ENCODE measurements at regions not wholly inside any gene's neighbourhood (a gene's known extent, or its start where the extent isn't known, plus 50 kb on each side); places are given as distances from the start of the nearest gene placed in this dataset.

DNA sequence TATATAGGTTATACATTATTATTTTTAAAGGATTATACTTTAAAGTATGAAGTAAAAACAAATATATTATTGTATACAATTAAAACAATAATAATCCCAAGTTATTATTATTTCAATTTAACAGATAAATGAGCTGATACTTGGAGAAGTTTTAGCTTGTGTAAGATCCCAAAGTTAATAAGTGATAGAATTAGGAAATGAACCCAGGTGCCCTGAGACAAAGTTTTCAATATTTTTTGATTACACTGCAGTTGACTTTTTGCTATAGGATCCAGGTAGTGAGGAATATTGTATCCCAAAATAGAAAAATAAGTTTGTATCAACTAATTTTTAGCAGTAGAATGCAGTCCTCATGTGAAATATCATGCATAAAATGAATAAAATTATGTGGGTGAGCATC, 543.2 kb upstream of the ZNF608 start:
- intact Hi-C loops (cut with DNase I) = no loop called here
- ATAC-seq (no peak), DNase-seq (ENCODE audit: missing footprints) (no peak)

DNA sequence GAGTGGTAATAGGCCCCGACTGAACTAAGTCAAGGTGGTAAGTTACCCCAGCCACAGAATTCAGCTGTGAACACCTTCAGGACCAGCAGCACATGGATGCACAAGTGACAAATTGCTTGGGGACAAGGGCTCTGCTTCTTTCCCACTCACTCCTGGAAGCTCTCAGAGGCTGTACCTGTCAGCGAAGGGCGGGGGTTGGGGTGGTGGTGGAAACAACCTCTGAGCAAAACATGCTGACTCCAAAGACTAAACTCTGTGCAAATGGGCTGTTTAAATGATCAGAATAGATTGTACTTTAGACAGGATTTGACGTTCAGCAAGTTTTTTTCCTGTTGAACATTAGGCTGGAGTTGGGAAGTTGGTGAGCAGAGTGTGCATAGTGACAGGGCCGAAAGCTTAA, 544.5 kb upstream of the ZNF608 start:
- intact Hi-C loops (cut with DNase I) = no loop called here
- no peak for ATAC-seq
- no peak for DNase-seq (ENCODE audit: missing footprints)

DNA sequence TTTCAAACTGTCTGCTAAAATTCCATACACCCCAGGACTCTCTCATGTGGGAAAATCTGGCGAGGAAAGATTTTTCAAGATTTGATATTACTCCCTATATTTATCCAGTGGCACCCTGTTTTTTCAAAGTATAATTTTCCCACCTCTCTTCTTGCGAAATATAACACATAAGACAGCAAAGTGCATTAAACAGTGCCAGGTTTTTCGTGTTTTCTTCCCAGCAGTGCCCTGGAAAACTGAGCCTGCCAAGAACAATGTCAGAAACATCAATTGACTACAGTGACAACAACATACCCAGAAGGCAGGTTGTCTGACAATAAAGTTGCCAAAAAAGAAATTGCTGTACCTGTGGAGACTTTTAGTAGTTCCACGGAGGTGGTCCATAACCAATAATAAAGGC, 545.0 kb upstream of the ZNF608 start:
- no peak for DNase-seq (ENCODE audit: missing footprints)
- ATAC-seq = no peak
- intact Hi-C loops (cut with DNase I) = no loop called here

DNA sequence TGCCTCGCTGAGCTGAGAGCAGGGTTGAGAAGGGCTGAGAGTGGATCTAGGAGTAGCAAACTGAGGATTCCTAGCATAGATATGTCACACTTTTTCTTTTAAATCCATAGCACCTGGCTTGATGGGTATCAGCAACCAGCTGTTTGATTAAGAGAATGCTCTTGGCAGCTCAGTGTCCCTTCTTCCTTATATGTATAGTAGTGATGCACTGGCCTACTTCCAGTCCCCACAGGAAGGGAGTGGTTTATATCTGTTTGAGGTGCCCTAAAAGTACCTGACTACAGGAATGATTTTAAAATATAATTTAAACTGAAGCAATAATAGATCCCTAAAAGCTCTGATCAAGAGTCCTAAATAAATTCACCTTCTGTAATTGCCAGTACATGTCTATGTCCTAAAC, 546.8 kb upstream of the ZNF608 start:
- intact Hi-C loops (cut with DNase I) = no loop called here
- DNase-seq (ENCODE audit: missing footprints) = no peak

DNA sequence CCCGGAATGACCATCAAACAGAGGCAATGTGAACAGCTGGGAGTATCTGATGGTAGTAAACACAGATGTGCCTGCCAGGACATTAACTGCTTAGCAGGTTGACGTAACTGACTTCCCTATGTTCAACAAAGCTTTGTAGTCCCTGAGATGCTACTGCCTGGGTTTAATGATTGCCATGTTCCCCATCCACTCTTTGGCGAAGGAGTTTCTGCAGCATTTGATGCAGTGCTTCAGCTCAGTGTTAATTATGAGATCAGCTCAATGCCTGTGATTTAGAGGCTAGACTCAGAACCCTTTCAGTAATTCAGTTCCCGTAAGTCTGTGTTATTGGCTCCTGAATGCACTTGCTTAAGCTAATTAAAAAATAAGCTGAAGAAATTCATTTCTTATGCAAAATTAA, 547.3 kb upstream of the ZNF608 start:
- DNase-seq (ENCODE audit: missing footprints) = no peak
- intact Hi-C loops (cut with DNase I) = no loop called here
- no peak for ATAC-seq

More for the DNA sequence above, 546.8 kb upstream of the ZNF608 start:
- ATAC-seq = no peak

DNA sequence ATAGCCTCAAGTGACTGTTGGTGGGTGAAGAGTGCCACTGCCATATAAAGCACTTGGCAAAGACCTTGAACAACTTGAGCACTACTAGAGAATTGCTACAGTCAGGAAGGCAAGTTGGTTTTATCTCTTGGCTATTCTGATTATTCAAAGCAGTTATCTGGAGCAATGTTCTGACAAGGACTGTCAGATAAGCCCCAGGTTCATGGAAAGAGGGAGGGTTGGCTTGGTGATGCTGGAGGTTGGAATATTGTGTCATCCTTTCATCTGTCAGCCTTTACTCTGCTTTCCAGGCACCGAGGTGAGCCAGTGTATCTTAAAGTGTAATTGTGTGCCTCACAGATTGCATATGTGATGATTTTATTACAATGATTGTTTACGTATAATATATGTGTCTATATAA, 548.4 kb upstream of the ZNF608 start:
- DNase-seq (ENCODE audit: missing footprints) (no peak), ATAC-seq (peak; percentile 16)
- intact Hi-C loops (cut with DNase I) = no loop called here

DNA sequence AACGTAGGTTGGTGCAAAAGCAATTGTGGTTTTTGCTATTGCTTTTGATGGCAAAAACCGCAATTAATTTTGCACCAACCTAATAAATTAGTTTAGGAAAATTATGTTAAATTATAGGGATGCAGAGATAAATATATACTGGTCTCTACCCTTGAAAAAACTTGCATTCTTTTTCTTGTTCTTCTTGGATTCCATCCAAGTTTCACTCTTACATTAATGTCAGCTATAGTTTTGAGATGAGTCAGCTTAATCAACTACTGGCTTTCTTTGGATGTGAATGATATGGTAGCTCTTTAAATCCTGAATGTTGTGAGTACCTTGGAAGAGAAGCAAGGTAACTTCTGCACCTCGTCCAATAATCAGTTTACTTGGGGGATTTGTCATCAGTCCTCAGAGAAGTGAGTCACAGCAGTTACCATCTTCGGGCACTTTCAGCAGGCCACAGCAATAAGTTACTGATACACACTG, 549.0 kb upstream of the ZNF608 start:
- intact Hi-C loops (cut with DNase I) = no loop called here
- no peak for DNase-seq (ENCODE audit: missing footprints)
- ATAC-seq = no peak

DNA sequence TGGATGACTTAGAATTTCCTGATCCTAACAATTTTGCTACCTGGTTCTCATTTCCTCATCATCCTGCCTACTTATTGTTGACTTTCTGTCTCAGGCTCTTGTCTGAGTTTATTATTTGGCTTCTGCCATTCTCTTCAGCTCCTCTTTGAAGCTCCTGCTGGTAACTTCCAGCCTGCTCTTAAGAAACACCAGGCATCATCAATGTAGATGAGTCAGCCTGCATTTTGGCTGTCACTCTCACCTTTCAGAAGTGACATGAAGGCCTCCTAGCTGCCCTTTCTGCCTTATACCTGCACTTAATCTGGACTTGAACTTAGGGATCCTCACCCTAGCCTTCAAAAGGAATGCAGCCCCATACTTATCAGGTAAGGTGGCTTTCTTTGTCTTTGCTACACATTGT, 551.8 kb upstream of the ZNF608 start:
- DNase-seq (ENCODE audit: missing footprints) (no peak), ATAC-seq (no peak)
- intact Hi-C loops (cut with DNase I) = no loop called here

DNA sequence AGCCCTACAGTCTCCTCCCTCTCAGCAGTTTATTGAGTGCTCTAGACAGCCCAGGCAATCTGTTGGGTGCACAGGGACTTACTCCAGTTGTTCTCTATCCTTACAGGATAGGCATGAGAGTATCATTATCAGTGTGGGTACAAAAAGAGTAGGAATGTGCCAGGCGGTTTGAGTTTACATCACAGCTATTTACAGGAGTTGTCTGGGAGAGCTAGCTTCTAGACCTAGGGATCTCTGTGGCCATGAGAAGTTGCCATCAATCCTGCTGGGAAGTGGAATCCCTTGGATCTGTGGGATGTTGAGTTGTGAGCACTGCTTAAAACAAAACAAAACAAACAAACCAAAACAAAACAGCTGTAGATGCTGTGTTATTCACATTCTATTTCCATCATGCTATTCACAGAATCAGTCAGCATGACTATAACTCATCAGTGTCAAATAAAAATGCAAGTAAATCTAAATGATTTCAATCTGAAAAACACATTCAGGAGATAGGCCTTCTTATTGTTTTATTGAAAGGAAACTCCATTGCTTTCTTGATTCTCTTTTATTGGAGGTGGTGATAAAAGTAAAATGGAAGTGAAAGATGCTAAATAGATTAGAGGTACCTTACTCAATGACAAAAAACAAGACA, 552.4 kb upstream of the ZNF608 start:
- intact Hi-C loops (cut with DNase I) = no loop called here
- no peak for DNase-seq (ENCODE audit: missing footprints)
- no peak for ATAC-seq

DNA sequence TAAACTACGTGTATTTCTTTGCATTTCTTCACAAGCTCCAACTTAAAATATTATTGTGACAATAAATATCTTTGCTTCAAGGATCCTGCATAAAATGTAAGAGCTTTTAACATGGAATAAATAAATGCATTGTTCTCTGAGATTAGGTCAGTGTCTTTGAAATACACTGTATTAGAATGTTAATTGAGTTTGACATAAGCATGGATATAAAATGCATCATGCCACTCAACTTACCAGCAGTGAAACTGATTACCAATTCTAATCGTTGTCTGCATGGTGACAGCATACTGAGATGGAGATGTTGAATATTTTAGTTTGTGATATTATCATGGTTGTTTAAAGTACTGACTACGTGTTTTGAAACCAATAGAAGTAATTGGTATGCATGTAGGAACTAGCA, 555.3 kb upstream of the ZNF608 start:
- intact Hi-C loops (cut with DNase I) = no loop called here
- no peak for ATAC-seq

DNA sequence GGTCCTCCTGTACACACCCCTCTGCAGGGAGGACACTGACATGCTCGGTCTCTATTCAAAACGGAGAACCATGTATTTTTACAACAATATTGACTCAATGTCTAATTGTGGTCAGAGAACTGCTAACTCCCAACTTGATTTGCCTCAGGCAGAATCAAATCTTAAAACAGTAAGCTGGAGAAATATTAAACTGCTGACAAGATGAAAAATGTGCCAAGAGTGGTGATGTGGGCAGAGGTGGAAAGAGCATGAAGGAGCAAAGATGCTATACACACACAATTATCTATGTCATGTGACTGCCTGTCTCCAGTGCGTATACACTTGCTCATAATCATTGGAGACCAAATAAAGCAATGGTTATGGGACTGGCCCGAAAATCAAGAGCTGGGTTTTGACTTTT, 556.1 kb upstream of the ZNF608 start:
- no peak for ATAC-seq
- no peak for DNase-seq (ENCODE audit: missing footprints)
- intact Hi-C loops (cut with DNase I) = no loop called here

More for the DNA sequence above, 555.3 kb upstream of the ZNF608 start:
- no peak for DNase-seq (ENCODE audit: missing footprints)

DNA sequence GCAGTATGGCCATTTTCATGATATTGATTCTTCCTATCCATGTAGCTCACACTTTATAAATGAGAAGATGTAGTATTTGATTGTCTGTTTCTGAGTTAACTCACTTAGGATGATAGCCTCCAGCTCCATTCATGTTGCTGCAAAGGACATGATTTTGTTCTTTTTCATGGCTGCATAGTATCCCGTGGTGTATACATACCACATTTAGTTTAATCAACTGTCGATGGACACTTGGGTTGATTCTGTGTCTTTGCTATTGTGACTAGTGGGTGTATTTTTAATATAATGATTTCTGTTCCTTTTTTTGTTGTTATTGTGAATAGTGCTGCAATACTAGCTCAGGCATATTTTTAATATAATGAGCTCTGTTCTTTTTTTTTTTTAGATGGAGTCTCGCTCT, 560.3 kb upstream of the ZNF608 start:
- intact Hi-C loops (cut with DNase I) = no loop called here
- ATAC-seq (no peak), DNase-seq (ENCODE audit: missing footprints) (no peak)

DNA sequence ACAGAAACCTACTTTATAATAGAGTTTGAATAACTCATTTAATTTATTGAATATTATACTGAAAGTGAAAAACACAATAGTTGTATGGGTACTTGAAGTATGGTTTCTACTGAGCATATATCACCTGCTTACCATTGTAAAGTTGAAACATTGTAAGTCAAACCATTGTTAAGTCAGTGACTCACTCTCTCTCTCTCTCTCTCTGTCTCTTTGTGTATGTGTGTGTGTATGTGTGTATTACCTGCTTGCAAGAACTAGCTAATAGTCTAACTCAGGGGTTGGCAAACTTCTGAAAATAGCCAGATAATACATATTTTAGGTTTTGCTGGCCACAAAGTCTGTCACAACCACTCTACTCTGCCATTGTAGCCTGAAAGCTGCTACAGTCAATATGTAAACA, 564.3 kb upstream of the ZNF608 start:
- ATAC-seq (no peak), DNase-seq (ENCODE audit: missing footprints) (no peak)
- intact Hi-C loops (cut with DNase I) = no loop called here

DNA sequence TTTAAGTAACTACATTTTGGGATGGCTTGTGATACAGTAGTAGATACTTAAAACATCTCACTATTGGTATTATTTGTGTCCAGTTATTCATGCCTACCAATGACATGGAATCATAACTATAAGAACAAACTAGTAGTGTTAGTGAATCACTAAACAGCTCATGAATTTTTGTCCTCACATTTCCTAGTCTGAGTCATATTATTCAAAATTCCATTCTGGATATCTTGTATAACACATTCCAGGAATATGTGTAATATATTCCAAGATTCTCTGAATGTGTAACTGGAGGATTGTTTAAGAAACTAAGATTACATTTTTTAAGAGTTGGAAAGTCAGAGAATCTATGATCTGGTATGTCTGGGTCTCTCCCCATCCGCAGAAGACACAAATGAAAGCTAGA, 565.3 kb upstream of the ZNF608 start:
- ATAC-seq (no peak), DNase-seq (ENCODE audit: missing footprints) (no peak)
- intact Hi-C loops (cut with DNase I) = no loop called here

DNA sequence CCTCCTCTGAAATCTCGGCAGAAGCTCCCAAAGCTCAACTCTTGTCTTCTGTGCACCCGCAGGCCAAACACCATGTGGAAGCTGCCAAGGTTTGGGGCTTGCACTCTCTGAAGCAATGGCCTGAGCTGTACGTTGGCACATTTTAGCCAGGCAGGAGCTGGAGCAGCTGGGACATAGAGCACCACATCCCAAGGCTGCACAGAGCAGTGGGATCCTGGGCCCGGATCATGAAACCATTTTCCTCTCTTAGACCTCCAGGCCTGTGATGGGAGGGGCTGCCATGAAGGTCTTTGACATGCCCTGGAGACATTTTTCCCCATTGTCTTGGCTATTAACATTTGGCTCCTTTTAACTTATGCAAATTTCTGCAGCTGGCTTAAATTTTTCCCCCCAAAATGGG, 567.1 kb upstream of the ZNF608 start:
- DNase-seq (ENCODE audit: missing footprints) = no peak
- intact Hi-C loops (cut with DNase I) = no loop called here
- no peak for ATAC-seq

DNA sequence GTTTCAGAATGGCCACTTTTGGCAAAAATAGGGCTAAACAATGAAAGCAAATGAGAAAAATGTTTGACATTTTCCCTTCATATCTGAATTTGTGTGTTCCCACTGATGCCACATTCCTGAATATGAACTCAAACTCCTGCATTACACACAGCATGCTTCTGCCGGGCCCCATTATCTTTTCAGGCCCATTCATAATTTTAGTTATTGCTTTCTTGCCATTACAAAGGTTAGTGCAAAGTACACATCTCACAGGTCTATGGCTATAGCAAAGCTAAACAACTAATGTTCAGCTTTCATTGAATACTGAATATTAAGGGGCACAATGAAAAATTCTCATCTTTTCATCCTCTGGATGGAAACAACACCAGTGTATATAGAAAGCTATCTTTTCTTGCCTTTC, 568.9 kb upstream of the ZNF608 start:
- ATAC-seq (no peak), DNase-seq (ENCODE audit: missing footprints) (no peak)
- intact Hi-C loops (cut with DNase I) = no loop called here

DNA sequence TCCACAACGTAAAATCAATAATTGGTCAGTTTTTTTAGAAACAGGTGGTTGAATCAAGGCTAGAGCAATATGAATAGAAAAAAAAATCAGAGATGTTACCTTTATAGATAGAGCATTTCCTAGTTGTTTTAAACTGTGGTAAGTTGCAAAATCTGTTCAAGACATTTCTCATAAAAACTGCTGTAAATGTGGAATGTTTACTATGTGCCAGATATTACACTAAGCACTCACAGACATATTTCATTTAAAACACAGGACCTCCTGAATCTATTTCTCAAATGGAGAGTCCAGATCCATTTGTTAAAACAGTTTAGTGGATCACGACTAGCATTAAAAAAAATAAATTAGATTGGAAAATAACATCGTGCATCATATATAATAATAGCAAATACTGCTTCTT, 570.0 kb upstream of the ZNF608 start:
- ATAC-seq (no peak), DNase-seq (ENCODE audit: missing footprints) (no peak)
- intact Hi-C loops (cut with DNase I) = no loop called here

DNA sequence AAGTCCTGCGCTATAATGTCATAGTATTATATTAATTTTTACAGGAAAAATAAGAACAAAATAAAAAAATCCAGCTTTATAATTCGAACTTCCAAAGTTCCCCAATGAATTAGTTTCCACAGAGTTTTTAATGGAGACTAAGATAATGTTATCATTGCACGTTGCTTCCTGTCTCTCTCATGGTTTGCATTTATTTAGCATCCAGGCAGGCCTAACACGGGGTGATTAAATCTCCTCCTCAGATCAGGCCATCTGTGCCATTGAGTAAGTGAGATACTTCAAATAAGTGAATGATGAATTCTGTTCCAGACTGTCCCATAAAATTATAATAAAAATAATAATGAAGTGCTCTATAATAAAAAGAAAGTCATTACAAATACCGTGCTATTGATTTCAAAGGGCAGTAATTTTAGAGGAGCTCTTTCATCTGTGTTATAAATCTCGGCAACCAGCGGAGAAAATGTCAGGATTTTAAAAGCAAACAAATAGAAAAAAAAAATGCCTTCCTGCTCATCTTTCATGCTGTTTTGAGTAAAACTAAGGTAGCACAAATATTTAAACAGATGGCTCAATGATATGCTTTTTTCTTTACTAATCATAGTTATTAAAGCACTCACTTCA, 570.6 kb upstream of the ZNF608 start:
- no peak for ATAC-seq
- intact Hi-C loops (cut with DNase I) = no loop called here
- no peak for DNase-seq (ENCODE audit: missing footprints)

DNA sequence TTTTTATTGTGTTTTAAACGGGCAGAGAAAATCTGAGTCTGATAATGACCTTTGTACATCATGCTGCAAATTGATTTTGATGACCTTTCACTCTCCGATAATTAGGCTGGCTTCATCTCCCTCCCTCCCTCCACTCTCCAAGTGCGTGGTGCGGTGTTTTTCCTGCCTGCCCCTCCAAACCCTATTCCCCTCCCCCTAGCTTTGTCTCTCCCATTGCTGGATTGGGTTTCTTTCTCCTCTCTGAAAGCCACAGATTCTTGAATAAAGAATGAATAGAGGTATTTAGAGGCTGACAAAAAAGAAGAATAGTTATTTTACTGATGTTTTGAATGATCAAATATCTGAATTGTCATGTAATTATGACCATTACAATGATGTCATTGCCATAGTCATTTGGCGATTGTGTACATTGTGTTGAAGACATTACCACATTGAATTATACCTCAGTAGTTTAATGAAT, 571.1 kb upstream of the ZNF608 start:
- intact Hi-C loops (cut with DNase I) = no loop called here
- ATAC-seq = no peak
- no peak for DNase-seq (ENCODE audit: missing footprints)

DNA sequence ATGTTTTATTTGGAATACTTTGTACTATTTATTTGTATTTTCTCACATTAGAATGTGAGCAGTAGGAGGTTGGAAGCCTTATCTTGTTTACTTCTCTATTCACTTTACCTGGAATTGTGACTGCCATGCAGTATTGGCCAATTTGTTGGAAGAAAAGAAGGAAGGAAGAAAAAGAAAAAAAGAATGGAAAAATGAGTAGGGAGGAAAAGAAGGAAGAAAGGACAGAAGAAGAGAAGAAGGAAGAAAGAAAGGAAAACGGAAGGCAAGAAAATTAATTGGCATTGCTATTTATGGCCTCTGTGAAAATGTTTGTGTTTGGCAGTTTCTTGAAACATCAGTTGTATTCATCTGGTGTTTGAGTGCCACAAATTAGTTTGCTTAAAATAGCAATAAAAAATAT, 575.2 kb upstream of the ZNF608 start:
- ATAC-seq = no peak
- no peak for DNase-seq (ENCODE audit: missing footprints)
- intact Hi-C loops (cut with DNase I) = no loop called here

DNA sequence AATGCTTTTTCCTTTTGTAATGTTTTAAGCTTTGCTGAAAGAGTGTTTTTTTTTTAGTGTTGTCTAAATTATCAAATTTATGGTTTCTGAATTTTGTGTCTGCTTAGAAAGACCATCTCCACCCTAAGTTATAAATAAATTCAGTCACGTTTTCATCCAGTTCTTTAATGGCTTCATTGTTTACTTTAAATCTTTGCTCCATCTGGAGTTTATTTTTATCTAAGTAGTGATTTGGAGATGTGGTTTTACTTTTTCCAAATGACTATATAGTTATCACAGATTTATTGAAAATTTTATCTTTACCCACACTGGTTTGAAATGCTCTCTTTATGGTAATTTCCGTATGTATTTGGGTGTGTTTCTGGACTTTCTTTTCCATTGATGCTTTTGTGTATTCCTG, 577.2 kb upstream of the ZNF608 start:
- intact Hi-C loops (cut with DNase I) = no loop called here
- DNase-seq (ENCODE audit: missing footprints) (no peak), ATAC-seq (no peak)
